OCI-LY7 (cell line): ENCODE measurements at regions not wholly inside any gene's neighbourhood (a gene's known extent, or its start where the extent isn't known, plus 50 kb on each side); places are given as distances from the start of the nearest gene placed in this dataset.

ENCODE experiments used
- BruUV-seq: library from RNA; stranded (reverse); fragments of 400-500 nt; replicated peaks from 2 replicates; lab custom pipeline; 2021; lab: Mats Ljungman, UMichigan
- CTCF ChIA-PET: fragments of 300-600 bp; sonication (Branson Sonifier 250); formaldehyde crosslinking; loops from one replicate; lab custom pipeline; 2022; ENCODE audit warnings: antibody characterized with exemption; ENCODE audit not compliant: unreplicated experiment; lab: Charles Lee
- POLR2A ChIA-PET: fragments of 300-600 bp; sonication (Branson Sonifier 250); formaldehyde crosslinking; loops from one replicate; lab custom pipeline; 2022; ENCODE audit warnings: antibody characterized with exemption; lab: Charles Lee
- DNase-seq: peaks from one replicate; pipeline ENCODE4 v3.0.0-alpha.2; 2015; ENCODE audit warnings: low spot score
- H2AFZ ChIP-seq: fragments of 200-600 bp; sonication (generic), shearing (Covaris generic); 2 replicates; pipeline ENCODE4 v1.6.1; 2014; ENCODE audit warnings: mild to moderate bottlenecking, antibody characterized with exemption, low read length, moderate library complexity
- H3K27ac ChIP-seq: fragments of 200-600 bp; sonication (generic); 2 replicates; pipeline ENCODE4 v1.5.1; 2014; ENCODE audit warnings: mixed run types, low read depth, mild to moderate bottlenecking, moderate library complexity, low read length, inconsistent platforms; ENCODE audit not compliant: poor library complexity, severe bottlenecking
- H3K36me3 ChIP-seq: fragments of 200-600 bp; sonication (generic); 2 replicates; pipeline ENCODE4 v1.6.1; 2014; ENCODE audit warnings: mild to moderate bottlenecking, antibody characterized with exemption, low read length, moderate library complexity, mixed read lengths; ENCODE audit not compliant: insufficient read depth
- H3K4me1 ChIP-seq: fragments of 200-600 bp; sonication (generic); 2 replicates; pipeline ENCODE4 v1.5.1; 2014; ENCODE audit warnings: mild to moderate bottlenecking, low read length; ENCODE audit not compliant: insufficient read depth, poor library complexity, severe bottlenecking
- H3K4me2 ChIP-seq: fragments of 200-600 bp; sonication (generic); 2 replicates; pipeline ENCODE4 v1.6.1; 2014; ENCODE audit warnings: mild to moderate bottlenecking, low read length
- H3K4me3 ChIP-seq: fragments of 200-600 bp; sonication (generic); 2 replicates; pipeline ENCODE4 v1.5.1; 2014; ENCODE audit warnings: mild to moderate bottlenecking, low read depth, low read length; ENCODE audit not compliant: poor library complexity, severe bottlenecking
- H3K79me2 ChIP-seq: fragments of 200-600 bp; sonication (generic); 2 replicates; pipeline ENCODE4 v1.6.1; 2016; ENCODE audit warnings: low read depth, mild to moderate bottlenecking, low read length, moderate library complexity, mixed read lengths; ENCODE audit not compliant: insufficient read depth
- H3K9me2 ChIP-seq: fragments of 200-600 bp; sonication (generic); 2 replicates; pipeline ENCODE4 v1.6.1; 2016; ENCODE audit warnings: mild to moderate bottlenecking, low read length, mixed read lengths; ENCODE audit not compliant: insufficient read depth
- H3K9me3 ChIP-seq: fragments of 200-600 bp; sonication (generic); 2 replicates; pipeline ENCODE4 v1.6.1; 2014; ENCODE audit warnings: mild to moderate bottlenecking, mixed run types, low read length, mixed read lengths
- H4K20me1 ChIP-seq: fragments of 200-600 bp; sonication (generic); 2 replicates; pipeline ENCODE4 v1.6.1; 2014; ENCODE audit warnings: mild to moderate bottlenecking, antibody characterized with exemption, low read length, moderate library complexity, mixed read lengths; ENCODE audit not compliant: insufficient read depth
- CTCF ChIP-seq: fragments of 200-600 bp; sonication (generic); conservative IDR thresholded peaks from 2 replicates; pipeline ENCODE4 v1.5.1; 2014; ENCODE audit warnings: mild to moderate bottlenecking, antibody characterized with exemption, low read length, moderate library complexity, mixed read lengths
- EZH2phosphoT487 ChIP-seq: fragments of 200-600 bp; sonication (generic); IDR thresholded peaks from 2 replicates; pipeline ENCODE4 v1.6.1; 2018; ENCODE audit warnings: low read depth, borderline replicate concordance, mild to moderate bottlenecking, mixed run types, antibody characterized with exemption, low read length, moderate library complexity, mixed read lengths
- intact Hi-C: fragments of 100-400 bp; cut with micrococcal nuclease; formaldehyde crosslinking; loops from one replicate; pipeline ENCODE4 v1.10.0; 2022; ENCODE audit not compliant: unreplicated experiment

- ChIA-PET POLR2A (no interaction called here), CTCF (no interaction called here)
- Histone ChIP-seq H3K36me3 (no peaks in the 10 kb centered on the region), H2AFZ (no peak overlapping the region), H4K20me1 (no peaks in the 10 kb centered on the region), H3K4me1 (no peaks in the 10 kb centered on the region), H3K27ac (no peak overlapping the region), H3K79me2 (no peaks in the 10 kb centered on the region), H3K4me2 (no peak overlapping the region), H3K4me3 (no peak overlapping the region), H3K9me2 (no peaks in the 10 kb centered on the region), H3K9me3 (no peaks in the 10 kb centered on the region)
- TF ChIP-seq EZH2phosphoT487 (no peak), CTCF (no peak)
- no peak for DNase-seq
- intact Hi-C loops: no loop called here
- no TSS peak for BruUV-seq
Observed at GRCh38 chr7:19392246-19392645, 247.0 kb upstream of the FERD3L start.

- ChIA-PET POLR2A (no interaction called here), CTCF (no interaction called here)
- H3K27ac ChIP-seq: no peak overlapping the region
- no peaks in the 10 kb centered on the region for H3K36me3 ChIP-seq
- no peak overlapping the region for H3K4me3 ChIP-seq
- no peak for TF ChIP-seq CTCF
- no peak for TF ChIP-seq EZH2phosphoT487
- no peaks in the 10 kb centered on the region for H3K9me2 ChIP-seq
- DNase-seq: no peak
- no peaks in the 10 kb centered on the region for H4K20me1 ChIP-seq
- H3K79me2 ChIP-seq: no peaks in the 10 kb centered on the region
- no peak overlapping the region for H2AFZ ChIP-seq
- no peaks in the 10 kb centered on the region for H3K4me1 ChIP-seq
- H3K4me2 ChIP-seq: no peak overlapping the region
- H3K9me3 ChIP-seq: no peaks in the 10 kb centered on the region
- intact Hi-C loops: no loop called here
- no TSS peak for BruUV-seq
Observed at GRCh38 chr7:19390795-19391194, 245.6 kb upstream of the FERD3L start.

GRCh38 chr7:19381321-19381720 is 236.1 kb upstream of the FERD3L start:
- Histone ChIP-seq H4K20me1 (no peaks in the 10 kb centered on the region), H3K27ac (no peak overlapping the region), H2AFZ (no peak overlapping the region), H3K79me2 (no peaks in the 10 kb centered on the region), H3K36me3 (no peaks in the 10 kb centered on the region), H3K9me2 (no peaks in the 10 kb centered on the region), H3K4me2 (no peak overlapping the region), H3K4me1 (no peaks in the 10 kb centered on the region), H3K9me3 (no peaks in the 10 kb centered on the region), H3K4me3 (no peak overlapping the region)
- no peak for TF ChIP-seq CTCF
- TF ChIP-seq EZH2phosphoT487: no peak
- CTCF ChIA-PET: no interaction called here
- BruUV-seq: no TSS peak
- POLR2A ChIA-PET: no interaction called here
- no peak for DNase-seq
- intact Hi-C loops: no loop called here
